ENCODE measurements at regions not wholly inside any gene's neighbourhood (a gene's known extent, or its start where the extent isn't known, plus 50 kb on each side); places are given as distances from the start of the nearest gene placed in this dataset.

DNA sequence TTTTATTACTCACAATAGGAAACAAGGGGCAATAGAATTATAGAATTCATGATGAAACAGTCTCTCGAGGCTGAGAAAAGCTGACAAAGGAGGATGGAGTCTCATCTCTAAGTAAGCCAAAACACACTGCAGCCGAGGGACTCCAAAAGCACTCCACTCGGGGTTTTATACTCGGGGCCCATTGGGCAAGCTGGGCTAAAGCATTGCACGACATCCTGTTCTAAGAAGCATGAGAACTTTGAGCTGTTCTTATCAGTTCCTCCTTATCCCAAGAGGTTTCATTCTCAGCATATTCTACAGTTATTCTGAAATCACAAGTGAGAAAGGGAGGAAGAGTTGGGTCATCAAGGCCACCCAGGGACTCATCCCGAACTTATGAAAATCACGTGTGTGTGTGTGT, 1475.5 kb downstream of the PCDH18 start:
- TF ChIP-seq POLR2A (IDR thresholded peaks at IDR 0.05) (no peak), EP300 (IDR thresholded peaks at IDR 0.05) (no peak)
- TF ChIP-seq, protein P1, sequence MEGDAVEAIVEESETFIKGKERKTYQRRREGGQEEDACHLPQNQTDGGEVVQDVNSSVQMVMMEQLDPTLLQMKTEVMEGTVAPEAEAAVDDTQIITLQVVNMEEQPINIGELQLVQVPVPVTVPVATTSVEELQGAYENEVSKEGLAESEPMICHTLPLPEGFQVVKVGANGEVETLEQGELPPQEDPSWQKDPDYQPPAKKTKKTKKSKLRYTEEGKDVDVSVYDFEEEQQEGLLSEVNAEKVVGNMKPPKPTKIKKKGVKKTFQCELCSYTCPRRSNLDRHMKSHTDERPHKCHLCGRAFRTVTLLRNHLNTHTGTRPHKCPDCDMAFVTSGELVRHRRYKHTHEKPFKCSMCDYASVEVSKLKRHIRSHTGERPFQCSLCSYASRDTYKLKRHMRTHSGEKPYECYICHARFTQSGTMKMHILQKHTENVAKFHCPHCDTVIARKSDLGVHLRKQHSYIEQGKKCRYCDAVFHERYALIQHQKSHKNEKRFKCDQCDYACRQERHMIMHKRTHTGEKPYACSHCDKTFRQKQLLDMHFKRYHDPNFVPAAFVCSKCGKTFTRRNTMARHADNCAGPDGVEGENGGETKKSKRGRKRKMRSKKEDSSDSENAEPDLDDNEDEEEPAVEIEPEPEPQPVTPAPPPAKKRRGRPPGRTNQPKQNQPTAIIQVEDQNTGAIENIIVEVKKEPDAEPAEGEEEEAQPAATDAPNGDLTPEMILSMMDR (IDR thresholded peaks at IDR 0.05): no peak

Measured in stomach (tissue), 4 donors.